ENCODE measurements at regions not wholly inside any gene's neighbourhood (a gene's known extent, or its start where the extent isn't known, plus 50 kb on each side); places are given as distances from the start of the nearest gene placed in this dataset.

GRCh38 chr1:90358448-90358847, 358.7 kb downstream of the BARHL2 start:
- no peak for TF ChIP-seq POLR2AphosphoS5 (IDR thresholded peaks at IDR 0.05)
- no peak for TF ChIP-seq CTCF (IDR thresholded peaks at IDR 0.05)

All from transverse colon (tissue), 4 donors.